Liver (tissue), 8 donors: ENCODE measurements at regions not wholly inside any gene's neighbourhood (a gene's known extent, or its start where the extent isn't known, plus 50 kb on each side); places are given as distances from the start of the nearest gene placed in this dataset.

Experiments used
- DNase-seq: peaks from one replicate; pipeline ENCODE4 v3.0.0-alpha.2; 2017; ENCODE audit warnings: low spot score
- H3K27ac ChIP-seq, 2 donors: one replicate each; pipeline ENCODE4 v1.7.0; 2013; ENCODE audit warnings: inconsistent platforms in 2 of 2, low read length in 2 of 2, control low read depth in 1 of 2, low read depth in 1 of 2, mild to moderate bottlenecking in 1 of 2
- H3K27me3 ChIP-seq, 4 donors: one replicate each; pipeline versions ENCODE4 v1.6.1 to v1.7.0; 2013; ENCODE audit warnings: low read length in 3 of 4, inconsistent platforms in 1 of 4, mild to moderate bottlenecking in 1 of 4, moderate library complexity in 1 of 4; ENCODE audit not compliant: control insufficient read depth in 4 of 4, insufficient read depth in 4 of 4
- H3K36me3 ChIP-seq, 4 donors: one replicate each; pipeline versions ENCODE4 v1.6.1 to v1.7.0; 2013; ENCODE audit warnings: low read length in 3 of 4, mild to moderate bottlenecking in 3 of 4, low read depth in 1 of 4, moderate library complexity in 1 of 4; ENCODE audit not compliant: control insufficient read depth in 4 of 4, insufficient read depth in 3 of 4
- H3K4me1 ChIP-seq, 4 donors: one replicate each; pipeline versions ENCODE4 v1.6.1 to v1.7.0; 2013; ENCODE audit warnings: low read length in 3 of 4, mild to moderate bottlenecking in 3 of 4, moderate library complexity in 1 of 4; ENCODE audit not compliant: control insufficient read depth in 4 of 4, insufficient read depth in 4 of 4
- H3K4me3 ChIP-seq, 3 donors: one replicate each; pipeline versions ENCODE4 v1.6.1 to v1.7.0; 2013; ENCODE audit warnings: low read length in 3 of 3, control low read depth in 1 of 3, low read depth in 1 of 3, mild to moderate bottlenecking in 1 of 3
- H3K9ac ChIP-seq, 2 donors: one replicate each; pipeline ENCODE4 v1.7.0; 2013; ENCODE audit warnings: low read length in 2 of 2, mild to moderate bottlenecking in 2 of 2, moderate library complexity in 2 of 2, control low read depth in 1 of 2, low read depth in 1 of 2
- H3K9me3 ChIP-seq, 4 donors: one replicate each; pipeline versions ENCODE4 v1.6.1 to v1.7.0; 2013; ENCODE audit warnings: low read length in 3 of 4; ENCODE audit not compliant: control insufficient read depth in 4 of 4
- EGR1 ChIP-seq, 2 donors: IDR thresholded peaks; 2 replicates each; pipeline ENCODE4 v1.6.1; 2016 to 2018; ENCODE audit warnings: antibody characterized with exemption in 2 of 2, low read depth in 2 of 2
- FOXA1 ChIP-seq: IDR thresholded peaks from 2 replicates; pipeline ENCODE4 v1.6.1; 2016; ENCODE audit warnings: antibody characterized with exemption
- HNF4A ChIP-seq, 2 donors: conservative IDR thresholded peaks; 2 replicates each; pipeline ENCODE4 v1.6.1; 2016; ENCODE audit warnings: antibody characterized with exemption in 2 of 2, mild to moderate bottlenecking in 2 of 2
- JUND ChIP-seq, 2 donors: IDR thresholded peaks; 2 replicates each; pipeline ENCODE4 v1.6.1; 2016; ENCODE audit warnings: antibody characterized with exemption in 2 of 2
- RAD21 ChIP-seq, 2 donors: IDR thresholded peaks; 2 replicates each; pipeline ENCODE4 v1.6.1; 2016; ENCODE audit warnings: antibody characterized with exemption in 2 of 2, mild to moderate bottlenecking in 2 of 2
- RXRA ChIP-seq, 2 donors: IDR thresholded peaks; 2 replicates each; pipeline ENCODE4 v1.6.1; 2017 to 2018; ENCODE audit warnings: antibody characterized with exemption in 2 of 2, mild to moderate bottlenecking in 1 of 2
- SP1 ChIP-seq: IDR thresholded peaks from 2 replicates; pipeline ENCODE4 v1.6.1; 2018; ENCODE audit warnings: antibody characterized with exemption, mild to moderate bottlenecking
- TAF1 ChIP-seq: conservative IDR thresholded peaks from 2 replicates; pipeline ENCODE4 v1.6.1; 2016; ENCODE audit warnings: antibody characterized with exemption, mild to moderate bottlenecking
- YY1 ChIP-seq: IDR thresholded peaks from 2 replicates; pipeline ENCODE4 v1.6.1; 2016; ENCODE audit warnings: antibody characterized with exemption, mild to moderate bottlenecking
- WGBS: extraction: QIAGEN DNeasy Blood & Tissue Kit; methylation state at CpG from one replicate; pipeline ENCODE4 v1.1.7; 2013; 5-methylcytosine and 5-hydroxymethylcytosine counted together
- TF ChIP-seq, protein P1 (sequence below): IDR thresholded peaks from 2 replicates; pipeline ENCODE4 v1.6.1; 2016; ENCODE audit warnings: antibody characterized with exemption
- TF ChIP-seq, protein P2 (sequence below): fragments of 150-350 bp; IDR thresholded peaks from 2 replicates; pipeline ENCODE4 v1.5.1; 2017; ENCODE audit warnings: improper control_type of control experiment, low read depth, low read length; ENCODE audit not compliant: missing input control
- TF ChIP-seq, protein P3 (sequence below): IDR thresholded peaks from 2 replicates; pipeline ENCODE4 v1.6.1; 2016; ENCODE audit warnings: antibody characterized with exemption, mild to moderate bottlenecking
- TF ChIP-seq, protein P4 (sequence below): IDR thresholded peaks from 2 replicates; pipeline ENCODE4 v1.6.1; 2016; ENCODE audit warnings: antibody characterized with exemption
- donor health status: healthy.
- donor health status: healthy.
- donor health status: healthy.
- donor health status: healthy.
- donor health status: healthy.

DNA sequence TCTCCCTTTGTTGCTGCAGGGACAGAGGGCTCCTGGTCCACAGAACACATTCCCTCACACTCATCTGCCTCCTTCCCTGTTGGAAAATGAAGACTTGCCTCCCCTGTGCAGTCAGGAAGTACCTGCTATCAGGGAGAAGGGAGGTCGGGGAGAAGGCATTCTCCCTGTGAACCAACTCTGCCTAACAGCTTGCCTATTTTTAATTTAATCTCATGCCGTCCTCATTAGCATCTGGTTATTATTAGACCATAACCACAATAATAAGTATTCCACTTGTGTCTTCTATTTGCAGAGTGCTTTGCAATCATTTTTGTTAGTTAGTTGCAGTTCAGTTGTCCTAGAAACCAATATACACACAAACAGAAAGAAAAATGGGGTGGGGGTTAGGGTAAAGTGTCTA, 232.6 kb upstream of the SKOR2 start (continued):
- TF ChIP-seq, protein P1, sequence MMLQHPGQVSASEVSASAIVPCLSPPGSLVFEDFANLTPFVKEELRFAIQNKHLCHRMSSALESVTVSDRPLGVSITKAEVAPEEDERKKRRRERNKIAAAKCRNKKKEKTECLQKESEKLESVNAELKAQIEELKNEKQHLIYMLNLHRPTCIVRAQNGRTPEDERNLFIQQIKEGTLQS: no peak
- TF ChIP-seq, protein P2, sequence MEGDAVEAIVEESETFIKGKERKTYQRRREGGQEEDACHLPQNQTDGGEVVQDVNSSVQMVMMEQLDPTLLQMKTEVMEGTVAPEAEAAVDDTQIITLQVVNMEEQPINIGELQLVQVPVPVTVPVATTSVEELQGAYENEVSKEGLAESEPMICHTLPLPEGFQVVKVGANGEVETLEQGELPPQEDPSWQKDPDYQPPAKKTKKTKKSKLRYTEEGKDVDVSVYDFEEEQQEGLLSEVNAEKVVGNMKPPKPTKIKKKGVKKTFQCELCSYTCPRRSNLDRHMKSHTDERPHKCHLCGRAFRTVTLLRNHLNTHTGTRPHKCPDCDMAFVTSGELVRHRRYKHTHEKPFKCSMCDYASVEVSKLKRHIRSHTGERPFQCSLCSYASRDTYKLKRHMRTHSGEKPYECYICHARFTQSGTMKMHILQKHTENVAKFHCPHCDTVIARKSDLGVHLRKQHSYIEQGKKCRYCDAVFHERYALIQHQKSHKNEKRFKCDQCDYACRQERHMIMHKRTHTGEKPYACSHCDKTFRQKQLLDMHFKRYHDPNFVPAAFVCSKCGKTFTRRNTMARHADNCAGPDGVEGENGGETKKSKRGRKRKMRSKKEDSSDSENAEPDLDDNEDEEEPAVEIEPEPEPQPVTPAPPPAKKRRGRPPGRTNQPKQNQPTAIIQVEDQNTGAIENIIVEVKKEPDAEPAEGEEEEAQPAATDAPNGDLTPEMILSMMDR: no peak

DNA sequence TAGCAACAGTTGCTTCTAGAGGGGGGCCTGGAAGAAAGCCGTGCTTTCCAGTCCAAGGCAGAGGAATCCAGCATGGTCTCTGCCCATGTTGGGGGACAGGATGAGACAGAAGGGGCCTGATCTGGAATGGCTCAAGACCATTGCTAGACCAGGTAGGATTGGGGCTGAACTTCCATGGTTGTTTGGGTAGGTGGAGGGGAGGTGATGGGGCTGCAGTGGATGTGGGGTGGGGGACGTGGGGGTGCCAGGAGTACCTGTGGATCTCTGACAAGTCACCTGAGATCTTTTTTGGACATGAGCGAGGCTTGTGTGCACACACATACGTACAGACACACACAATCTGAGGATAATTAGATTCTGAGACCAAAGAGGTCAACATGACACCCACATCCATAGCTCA, 228.7 kb upstream of the SKOR2 start:
- no peaks in the 10 kb centered on the region for H3K4me1 ChIP-seq
- no peaks in the 10 kb centered on the region for H3K36me3 ChIP-seq
- 72% methylated on average over 4 of the region's 4 CpGs for WGBS
- H3K9me3 ChIP-seq: no peaks in the 10 kb centered on the region
- H3K27me3 ChIP-seq: peaks cover 0 to 3% (median 0%) of the 10 kb centered on the region in 4 donors
- H3K27ac ChIP-seq: no peak overlapping the region
- no peak overlapping the region for H3K9ac ChIP-seq
- no peak for DNase-seq
- H3K4me3 ChIP-seq: no peak overlapping the region
- TF ChIP-seq TAF1: no peak
- no peak for TF ChIP-seq RAD21 (IDR thresholded peaks at IDR 0.05)
- no peak for TF ChIP-seq JUND (IDR thresholded peaks at IDR 0.05)
- TF ChIP-seq FOXA1: no peak
- no peak for TF ChIP-seq HNF4A (conservative IDR thresholded peaks at IDR 0.05)
- TF ChIP-seq EGR1 (IDR thresholded peaks at IDR 0.05; ENCODE audit: low read depth in 2 of 2): no peak
- TF ChIP-seq RXRA (IDR thresholded peaks at IDR 0.05): no peak
- no peak for TF ChIP-seq SP1
- no peak for TF ChIP-seq YY1
- TF ChIP-seq, protein P2: no peak

DNA sequence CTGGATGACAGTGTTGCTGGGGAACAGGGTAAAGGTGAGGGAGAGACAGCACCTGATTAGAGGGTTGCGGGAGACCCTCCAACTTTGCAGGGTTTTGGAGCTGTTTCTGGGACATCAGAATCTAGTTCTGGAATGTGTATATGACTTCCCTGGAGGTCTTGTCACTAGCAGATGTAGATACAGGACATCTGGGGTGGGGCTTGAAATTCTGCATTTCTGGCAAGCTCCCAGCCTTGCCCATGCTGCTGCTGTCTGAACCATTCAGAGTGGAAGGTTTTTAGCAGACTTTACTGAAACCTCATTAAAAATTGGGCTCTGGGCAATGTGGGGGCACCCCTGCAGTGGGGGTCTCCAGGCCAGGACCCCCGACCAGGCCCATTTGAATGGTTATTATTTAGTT, 220.3 kb upstream of the SKOR2 start:
- Histone ChIP-seq H3K4me3 (no peak overlapping the region), H3K27ac (no peak overlapping the region)

More for the DNA sequence above, 220.3 kb upstream of the SKOR2 start:
- Histone ChIP-seq H3K27me3 (no peaks in the 10 kb centered on the region), H3K4me1 (no peaks in the 10 kb centered on the region), H3K36me3 (no peaks in the 10 kb centered on the region), H3K9ac (no peak overlapping the region), H3K9me3 (peaks cover 0 to 3% (median 0%) of the 10 kb centered on the region in 4 donors)
- WGBS: 65% methylated on average over 2 of the region's 2 CpGs
- TF ChIP-seq, protein P3, sequence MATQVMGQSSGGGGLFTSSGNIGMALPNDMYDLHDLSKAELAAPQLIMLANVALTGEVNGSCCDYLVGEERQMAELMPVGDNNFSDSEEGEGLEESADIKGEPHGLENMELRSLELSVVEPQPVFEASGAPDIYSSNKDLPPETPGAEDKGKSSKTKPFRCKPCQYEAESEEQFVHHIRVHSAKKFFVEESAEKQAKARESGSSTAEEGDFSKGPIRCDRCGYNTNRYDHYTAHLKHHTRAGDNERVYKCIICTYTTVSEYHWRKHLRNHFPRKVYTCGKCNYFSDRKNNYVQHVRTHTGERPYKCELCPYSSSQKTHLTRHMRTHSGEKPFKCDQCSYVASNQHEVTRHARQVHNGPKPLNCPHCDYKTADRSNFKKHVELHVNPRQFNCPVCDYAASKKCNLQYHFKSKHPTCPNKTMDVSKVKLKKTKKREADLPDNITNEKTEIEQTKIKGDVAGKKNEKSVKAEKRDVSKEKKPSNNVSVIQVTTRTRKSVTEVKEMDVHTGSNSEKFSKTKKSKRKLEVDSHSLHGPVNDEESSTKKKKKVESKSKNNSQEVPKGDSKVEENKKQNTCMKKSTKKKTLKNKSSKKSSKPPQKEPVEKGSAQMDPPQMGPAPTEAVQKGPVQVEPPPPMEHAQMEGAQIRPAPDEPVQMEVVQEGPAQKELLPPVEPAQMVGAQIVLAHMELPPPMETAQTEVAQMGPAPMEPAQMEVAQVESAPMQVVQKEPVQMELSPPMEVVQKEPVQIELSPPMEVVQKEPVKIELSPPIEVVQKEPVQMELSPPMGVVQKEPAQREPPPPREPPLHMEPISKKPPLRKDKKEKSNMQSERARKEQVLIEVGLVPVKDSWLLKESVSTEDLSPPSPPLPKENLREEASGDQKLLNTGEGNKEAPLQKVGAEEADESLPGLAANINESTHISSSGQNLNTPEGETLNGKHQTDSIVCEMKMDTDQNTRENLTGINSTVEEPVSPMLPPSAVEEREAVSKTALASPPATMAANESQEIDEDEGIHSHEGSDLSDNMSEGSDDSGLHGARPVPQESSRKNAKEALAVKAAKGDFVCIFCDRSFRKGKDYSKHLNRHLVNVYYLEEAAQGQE: no peak
- TF ChIP-seq, protein P4, sequence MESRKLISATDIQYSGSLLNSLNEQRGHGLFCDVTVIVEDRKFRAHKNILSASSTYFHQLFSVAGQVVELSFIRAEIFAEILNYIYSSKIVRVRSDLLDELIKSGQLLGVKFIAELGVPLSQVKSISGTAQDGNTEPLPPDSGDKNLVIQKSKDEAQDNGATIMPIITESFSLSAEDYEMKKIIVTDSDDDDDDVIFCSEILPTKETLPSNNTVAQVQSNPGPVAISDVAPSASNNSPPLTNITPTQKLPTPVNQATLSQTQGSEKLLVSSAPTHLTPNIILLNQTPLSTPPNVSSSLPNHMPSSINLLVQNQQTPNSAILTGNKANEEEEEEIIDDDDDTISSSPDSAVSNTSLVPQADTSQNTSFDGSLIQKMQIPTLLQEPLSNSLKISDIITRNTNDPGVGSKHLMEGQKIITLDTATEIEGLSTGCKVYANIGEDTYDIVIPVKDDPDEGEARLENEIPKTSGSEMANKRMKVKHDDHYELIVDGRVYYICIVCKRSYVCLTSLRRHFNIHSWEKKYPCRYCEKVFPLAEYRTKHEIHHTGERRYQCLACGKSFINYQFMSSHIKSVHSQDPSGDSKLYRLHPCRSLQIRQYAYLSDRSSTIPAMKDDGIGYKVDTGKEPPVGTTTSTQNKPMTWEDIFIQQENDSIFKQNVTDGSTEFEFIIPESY: no peak
- TF ChIP-seq HNF4A (conservative IDR thresholded peaks at IDR 0.05) (no peak), YY1 (no peak)
- no peak for DNase-seq
